ENCODE measurements at regions not wholly inside any gene's neighbourhood (a gene's known extent, or its start where the extent isn't known, plus 50 kb on each side); places are given as distances from the start of the nearest gene placed in this dataset.

DNA sequence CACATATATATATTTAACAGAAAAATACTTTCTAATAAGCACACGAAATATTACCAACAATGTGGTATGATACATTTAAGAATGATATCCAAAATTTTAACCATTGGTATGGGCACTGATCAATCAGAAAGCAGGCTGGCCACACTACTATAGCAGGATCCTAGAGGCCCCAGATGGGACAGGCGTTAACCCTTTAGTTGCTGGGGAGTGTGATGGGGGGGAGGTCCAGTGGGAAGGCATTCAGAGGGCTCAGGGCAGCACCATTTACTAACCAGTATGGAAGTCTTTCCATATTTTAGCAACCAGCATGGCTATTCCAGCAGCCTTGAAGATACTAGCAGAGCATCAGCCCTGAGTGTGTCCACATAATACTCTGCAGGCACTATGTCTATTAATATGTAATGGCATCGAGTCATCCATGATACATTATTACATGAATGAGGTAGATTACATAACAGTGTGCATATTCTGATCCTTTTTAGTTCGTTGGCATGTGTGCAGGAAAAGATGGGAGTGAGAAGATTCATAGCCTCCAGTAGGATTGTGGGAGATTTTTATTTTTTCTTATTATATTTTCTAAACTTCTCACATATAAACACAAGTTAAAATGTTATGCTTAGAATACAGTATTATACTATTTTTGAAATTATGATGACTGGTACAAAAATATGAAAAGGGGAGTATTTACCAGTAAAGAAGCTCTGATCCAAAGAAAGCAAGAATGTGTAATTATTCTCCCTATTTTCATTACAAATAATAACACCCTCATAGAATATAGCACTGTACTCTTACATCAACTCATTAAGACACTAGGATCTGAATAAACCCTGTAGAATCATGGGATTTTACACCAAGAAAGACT lies 78.9 kb downstream of the FAM217A start:
- no peak for DNase-seq (ENCODE audit: low read depth in 4 of 4, low spot score in 1 of 4)

GRCh38 chr6:4004249-4004648 lies 74.7 kb downstream of the FAM217A start:
- no peak for DNase-seq (ENCODE audit: low read depth in 4 of 4, low spot score in 1 of 4)

GRCh38 chr6:4008324-4009047 lies 70.5 kb downstream of the FAM217A start:
- no peak for DNase-seq (ENCODE audit: low read depth in 4 of 4, low spot score in 1 of 4)

DNA sequence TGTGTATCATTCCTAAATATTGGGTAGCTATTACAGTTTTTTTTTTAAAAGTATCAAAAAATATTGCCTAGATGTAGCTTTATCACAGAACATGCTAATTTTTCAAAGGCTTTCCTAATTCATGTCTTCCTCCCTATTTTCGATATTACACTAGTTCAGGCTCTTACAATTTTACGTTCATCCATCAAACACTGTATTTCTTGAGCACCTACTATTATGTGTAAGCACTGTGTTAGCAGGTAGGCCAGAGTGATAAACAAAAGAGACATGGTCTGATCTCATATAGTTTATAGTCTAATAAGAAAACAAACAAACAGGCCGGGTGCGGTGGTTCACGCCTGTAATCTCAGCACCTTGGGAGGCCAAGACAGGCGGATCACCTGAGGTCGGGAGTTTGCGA lies 69.5 kb downstream of the FAM217A start:
- DNase-seq (ENCODE audit: low read depth in 4 of 4, low spot score in 1 of 4), result no peak

DNA sequence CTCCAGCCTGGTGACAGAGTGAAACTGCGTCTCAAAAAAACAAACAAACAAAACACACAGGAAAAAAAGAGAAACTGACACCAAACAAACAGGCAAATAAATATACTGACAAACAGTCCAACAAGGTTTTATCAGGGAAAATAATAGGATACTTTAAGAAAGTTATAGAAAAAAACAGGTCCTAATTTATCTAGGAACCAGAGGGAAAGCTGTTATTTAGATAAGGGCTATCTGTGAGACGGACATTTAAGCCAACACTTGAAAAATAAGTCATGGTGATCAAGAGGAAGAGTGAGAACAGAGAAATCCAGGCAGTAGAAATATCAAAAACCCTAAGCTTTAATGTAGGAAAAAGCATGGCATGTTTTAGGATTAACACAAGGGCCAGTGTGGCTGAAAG lies 68.9 kb downstream of the FAM217A start:
- DNase-seq (ENCODE audit: low read depth in 4 of 4, low spot score in 1 of 4), result no peak

DNA sequence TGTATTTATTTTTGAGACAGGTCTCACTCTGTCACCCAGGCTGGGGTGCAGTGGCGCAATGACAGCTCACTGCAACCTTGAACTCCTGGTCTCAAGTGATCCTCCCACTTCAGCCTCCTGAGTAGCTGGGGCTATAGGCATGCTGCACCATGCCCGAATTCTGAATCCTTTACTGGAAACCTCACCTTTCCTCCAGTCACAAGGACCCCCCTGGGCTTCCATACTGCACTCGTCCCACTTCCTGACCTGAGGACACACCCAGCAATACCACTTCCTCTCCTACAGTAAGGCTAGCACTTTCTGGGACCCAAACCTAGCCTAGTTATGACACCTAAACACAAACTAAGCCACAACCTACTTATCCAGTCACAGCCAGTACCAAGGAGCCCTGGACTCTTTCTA lies 68.2 kb downstream of the FAM217A start:
- no peak for DNase-seq (ENCODE audit: low read depth in 4 of 4, low spot score in 1 of 4)

DNA sequence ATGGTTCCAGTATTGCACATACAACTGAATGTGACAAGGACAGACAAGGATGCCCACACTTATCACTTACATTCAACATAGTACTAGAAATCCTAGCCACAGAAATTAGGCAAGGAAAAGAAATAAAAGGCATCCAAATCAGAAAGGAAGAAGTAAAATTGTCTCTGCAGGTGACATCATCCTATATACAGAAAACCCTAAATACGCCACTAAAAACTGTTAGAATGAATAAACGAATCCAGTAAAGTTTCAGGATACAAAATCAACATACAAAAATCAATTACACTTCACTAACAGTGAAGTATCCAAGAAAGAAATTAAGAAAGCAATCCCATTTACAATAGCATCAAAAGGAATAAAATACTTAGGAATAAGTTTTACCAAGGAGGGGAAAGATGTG lies 66.1 kb downstream of the FAM217A start:
- DNase-seq (ENCODE audit: low read depth in 4 of 4, low spot score in 1 of 4), result no peak

GRCh38 chr6:4017058-4017739 lies 61.7 kb downstream of the FAM217A start:
- DNase-seq (ENCODE audit: low read depth in 4 of 4, low spot score in 1 of 4), result no peak

GRCh38 chr6:4017834-4018170 lies 61.1 kb downstream of the FAM217A start:
- DNase-seq (ENCODE audit: low read depth in 4 of 4, low spot score in 1 of 4), result no peak

DNA sequence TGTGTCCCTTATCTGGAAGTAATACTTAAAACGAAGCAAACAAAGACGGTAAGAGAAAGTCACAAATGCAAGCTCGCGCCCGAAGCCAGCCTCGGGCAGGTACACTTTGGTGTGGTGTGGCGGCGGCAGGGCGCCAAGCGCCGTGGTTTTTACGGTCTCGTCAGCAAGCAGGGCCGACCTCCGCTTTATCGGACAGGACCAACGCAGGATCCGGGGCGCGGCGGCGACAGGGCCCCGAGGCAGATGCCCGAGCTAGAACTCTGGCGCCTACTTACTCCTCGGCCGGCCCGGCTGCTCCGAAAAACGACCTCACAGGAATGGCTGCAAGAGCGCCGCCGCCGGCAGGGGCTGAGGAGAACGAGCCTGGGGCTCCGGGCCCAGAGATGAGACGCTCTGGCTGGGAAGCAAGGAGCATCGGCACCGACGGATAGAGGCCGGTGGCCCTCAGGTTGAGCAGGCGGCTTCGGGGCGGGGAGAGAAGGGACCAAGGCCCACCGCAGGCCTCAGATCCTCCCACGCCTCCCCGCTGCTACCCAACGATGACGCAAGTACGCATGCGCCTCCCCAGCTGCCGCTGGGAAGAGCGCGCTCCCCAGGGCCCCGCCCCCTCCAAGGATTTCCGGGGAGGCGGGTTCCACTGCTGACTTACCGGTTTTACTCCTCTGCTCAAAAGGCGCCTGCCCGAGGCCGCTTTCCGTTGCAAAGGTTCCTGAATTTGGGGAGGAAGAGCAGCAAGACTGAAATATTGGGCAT lies 60.6 kb downstream of the FAM217A start:
- DNase-seq (ENCODE audit: low read depth in 4 of 4, low spot score in 1 of 4), result peak; percentile 93 to 97 (median 95)
